D341Med (cell line): ENCODE measurements at regions not wholly inside any gene's neighbourhood (a gene's known extent, or its start where the extent isn't known, plus 50 kb on each side); places are given as distances from the start of the nearest gene placed in this dataset.

Experiments used
- DNase-seq: peaks from one replicate; pipeline ENCODE4 v3.0.0; 2012; ENCODE audit warnings: low spot score

DNA sequence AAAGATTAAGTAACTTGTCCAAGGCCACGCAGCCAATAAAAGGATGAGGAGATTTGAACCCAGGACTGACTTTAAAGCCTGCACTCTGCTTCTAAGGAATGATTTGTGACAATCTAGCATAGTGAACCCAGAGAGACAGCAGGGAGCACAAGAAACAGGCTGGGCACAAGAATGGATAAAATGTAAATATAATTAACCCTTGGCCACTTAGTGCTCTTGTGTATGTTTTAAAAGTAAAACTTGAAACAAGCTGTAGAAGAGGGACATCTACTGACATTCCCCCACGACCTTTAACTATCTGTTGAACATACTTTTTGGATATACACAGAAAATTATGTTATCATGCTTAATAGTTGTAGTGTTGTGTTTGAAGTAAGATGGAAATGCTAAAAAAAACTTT is 141.9 kb upstream of the PMFBP1 start:
- no peak for DNase-seq

DNA sequence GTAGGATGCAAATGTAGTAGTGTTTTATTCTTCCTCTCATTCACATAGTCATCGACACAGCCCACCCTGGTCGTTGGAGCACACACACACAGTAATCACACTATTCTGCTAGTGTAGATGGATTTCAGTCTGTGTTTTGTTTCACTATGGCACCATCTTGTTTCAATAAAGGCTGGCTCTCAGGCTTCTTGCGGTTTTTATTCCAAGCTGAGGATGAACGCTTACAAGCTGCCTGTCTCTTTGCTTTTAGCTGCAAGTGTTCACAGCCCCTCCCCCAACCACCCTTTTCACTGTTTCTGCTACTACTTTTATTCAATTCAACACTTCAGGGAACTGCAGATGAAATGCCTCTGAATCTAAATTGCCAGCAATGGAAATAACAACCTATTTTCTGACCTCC is 140.9 kb upstream of the PMFBP1 start:
- no peak for DNase-seq

DNA sequence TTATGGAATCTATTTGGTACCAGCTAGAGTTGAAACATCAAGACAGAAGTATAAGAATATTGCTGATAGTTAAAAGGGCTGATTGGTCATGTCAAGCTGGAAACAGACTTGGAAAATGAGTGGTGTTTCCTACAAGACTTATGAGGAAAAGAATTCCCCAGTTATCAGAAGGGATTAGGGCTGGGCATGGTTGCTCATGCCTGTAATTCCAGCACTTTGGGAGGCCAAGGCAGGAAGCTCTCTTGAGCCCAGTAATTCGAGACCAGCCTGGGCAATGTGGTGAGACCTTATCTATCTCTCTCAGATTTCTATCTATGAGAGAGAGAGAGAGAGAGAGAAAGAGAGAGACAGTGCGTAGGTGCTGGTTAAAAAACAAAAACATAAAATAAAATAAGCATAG is 139.5 kb upstream of the PMFBP1 start:
- no peak for DNase-seq

DNA sequence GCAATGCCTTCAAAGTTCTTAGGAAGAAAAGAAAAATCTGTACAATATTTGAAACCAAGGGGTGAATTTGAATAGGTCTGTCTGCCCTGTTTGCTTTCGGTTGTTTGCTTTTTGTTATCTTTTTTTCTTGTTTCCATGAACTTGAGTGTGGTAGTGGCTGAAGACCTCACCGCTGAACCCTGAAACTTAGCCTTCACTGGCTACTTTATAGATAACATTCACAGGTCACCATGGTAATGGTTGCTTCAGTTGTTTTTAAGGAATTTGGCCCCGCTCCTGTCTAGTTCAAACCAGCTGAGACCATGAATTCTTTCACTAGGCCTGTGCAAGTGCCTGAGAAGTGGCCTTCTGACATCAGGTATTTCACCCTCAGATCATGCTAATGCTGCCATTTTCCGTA is 137.0 kb upstream of the PMFBP1 start:
- DNase-seq = no peak

DNA sequence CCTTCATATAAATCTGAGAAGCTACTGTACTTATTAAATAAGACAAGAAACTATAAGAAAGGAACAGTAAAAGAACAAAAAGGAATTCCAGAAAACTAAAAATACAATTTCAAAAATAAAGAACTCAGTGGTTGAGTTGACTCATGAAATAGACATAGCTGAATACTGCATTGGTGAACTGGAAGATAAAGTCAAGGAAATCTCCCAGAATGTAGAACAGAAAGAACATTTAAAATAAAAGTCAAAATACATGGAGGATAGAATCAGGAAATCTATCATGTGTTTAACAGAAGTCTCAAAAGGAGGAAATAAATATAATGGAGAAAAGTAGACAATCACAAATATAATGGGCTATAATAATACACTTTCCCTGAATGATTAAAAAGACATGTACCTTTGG is 136.4 kb upstream of the PMFBP1 start:
- no peak for DNase-seq

DNA sequence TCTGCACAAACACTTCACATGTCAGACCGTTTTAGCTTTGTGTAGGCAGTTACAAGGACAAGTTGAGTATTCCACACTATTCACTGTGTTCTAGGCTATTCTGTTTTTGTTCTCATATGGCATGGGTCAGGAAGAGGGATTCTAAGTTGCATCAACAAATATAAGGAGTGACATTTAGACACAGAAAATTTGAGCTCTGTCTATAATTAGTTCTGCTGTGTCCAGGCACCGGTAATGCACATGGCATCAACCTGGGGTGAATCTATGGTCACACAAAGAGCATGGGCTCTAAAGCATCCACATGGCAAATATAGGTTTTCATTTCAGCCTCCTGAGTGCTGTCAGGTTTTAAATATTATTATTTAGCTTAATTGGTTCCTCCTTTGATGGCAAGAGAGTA is 130.4 kb upstream of the PMFBP1 start:
- no peak for DNase-seq

DNA sequence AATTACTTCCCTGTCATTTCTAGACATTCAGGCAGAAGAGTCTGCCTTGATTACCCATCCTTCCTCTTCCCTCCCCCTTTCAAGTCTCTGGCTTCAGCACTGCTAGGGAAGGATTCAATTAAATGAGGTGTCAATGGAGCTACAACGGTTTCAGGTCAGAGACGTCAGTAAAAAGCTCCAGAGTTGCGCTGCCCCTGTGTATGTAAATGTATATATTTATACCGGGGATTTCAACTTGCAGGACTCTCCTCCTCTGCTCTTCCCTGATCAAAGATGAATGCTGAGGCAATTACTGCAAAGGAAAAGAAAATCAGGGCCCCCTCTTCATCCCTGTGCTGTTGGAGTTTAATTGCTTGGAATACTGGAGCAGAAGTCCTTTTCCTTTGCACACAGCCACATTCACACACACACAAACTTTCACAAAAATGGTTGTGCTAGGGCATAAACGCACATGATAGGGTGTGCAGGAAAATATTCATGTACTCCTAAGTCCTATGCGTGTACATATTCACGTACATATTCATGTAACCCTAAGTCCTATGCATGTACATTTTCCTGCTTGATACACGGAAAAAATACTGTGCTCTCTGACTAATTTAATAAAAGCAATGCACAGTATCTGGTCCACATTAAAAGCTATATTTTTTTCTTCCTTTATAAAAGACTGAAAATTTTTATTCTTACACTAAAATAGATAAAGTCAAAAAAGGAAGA is 129.7 kb upstream of the PMFBP1 start:
- no peak for DNase-seq

DNA sequence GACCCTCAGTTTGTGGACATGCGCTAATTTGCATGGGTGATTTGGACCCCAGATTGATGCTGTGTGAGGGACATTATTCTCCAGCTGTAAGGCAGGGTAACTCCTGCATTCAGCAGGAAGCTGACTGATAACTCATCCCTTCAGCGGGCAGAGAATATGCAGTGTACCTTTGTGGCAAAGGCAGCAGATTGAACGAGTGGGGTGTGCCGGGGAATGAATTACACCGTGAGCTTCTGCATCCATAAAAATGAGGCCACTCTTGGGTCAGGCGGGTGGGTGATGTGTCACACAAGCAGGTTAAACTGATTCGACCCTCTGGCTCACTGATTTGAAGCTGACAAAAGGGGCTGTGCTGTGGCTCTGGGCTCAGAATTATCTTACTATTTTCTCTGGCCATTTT is 128.9 kb upstream of the PMFBP1 start:
- DNase-seq = no peak

DNA sequence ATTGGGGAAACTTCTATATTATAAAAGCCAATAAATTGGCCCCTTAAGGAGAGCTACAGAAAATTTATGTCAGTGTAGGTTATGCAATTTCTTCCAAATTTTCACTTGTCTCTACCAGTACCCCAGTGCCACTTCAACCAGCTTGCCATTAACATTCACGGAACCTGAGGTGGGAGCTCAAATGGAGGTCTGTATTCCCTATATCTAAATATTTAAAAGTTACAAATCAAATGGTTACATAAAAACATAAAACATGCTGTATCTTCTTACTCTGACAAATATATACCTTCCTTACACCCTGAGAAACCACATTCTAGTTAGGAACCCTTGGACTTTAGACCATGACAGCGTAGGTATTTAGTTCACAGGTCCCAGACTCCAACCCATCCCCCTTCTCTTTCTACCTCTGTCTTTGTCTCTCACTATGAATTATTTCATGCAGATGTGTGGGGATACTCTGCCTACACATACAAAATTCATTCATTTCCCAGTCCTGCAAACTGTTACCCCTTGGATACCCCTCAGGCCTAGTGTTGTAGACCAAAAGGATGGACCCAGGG is 127.8 kb upstream of the PMFBP1 start:
- DNase-seq = no peak

DNA sequence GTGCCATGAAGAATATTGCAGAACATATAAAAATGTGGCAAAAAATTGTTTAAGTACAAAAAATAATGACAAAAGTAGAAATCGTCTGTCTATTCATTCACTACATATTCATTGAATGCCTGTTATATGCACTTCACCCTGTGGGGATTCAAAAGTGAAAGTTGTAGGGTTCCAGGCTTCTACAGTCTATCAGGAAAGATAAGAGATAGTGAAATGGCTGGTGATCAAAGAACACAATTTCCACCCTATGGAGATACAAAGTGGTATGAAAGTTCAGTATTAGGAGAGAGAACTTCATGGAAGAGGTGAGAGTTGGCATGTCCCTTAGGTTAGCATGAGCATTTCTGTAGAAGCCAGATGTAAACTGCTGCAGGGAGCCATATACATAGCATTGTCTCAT is 127.0 kb upstream of the PMFBP1 start:
- no peak for DNase-seq

DNA sequence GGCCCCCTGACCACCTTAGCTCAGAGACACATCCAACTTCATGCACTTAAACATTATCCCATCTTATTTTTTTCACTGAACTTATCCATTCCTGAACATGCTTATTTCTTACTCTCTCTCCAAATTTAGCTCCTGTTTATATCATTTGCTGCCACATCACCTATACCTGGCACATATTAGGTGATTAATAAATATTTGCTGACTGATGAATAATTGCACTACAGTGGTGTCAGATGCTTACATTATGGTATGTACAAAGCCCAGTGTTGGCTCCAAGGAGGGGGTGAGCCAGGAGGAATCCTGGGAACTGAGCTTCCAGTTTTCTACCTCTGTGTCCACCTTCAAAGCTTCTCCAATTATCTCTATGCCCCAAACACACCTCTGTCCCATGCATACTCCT is 124.0 kb upstream of the PMFBP1 start:
- DNase-seq = no peak

DNA sequence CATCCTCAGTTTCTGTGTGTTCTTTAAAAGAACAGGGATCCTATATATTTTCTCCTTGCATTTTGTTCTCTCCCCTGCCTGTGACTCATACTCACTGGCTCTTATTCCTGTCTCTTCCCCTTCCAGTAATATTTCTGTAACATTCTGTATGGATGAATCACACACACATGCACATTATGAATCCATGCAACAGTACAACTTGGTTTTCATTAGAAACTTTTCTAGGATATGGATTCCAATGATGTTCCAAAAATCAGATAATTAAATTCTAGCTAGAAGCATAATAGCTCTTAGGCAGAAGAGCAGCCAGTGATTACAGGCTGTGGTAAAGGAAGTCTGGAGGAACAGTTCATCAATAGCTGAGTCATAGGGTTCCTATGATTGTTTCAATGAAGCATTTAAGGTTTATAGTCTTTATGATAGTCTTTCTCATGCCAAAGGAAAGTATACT is 119.6 kb upstream of the PMFBP1 start:
- no peak for DNase-seq

DNA sequence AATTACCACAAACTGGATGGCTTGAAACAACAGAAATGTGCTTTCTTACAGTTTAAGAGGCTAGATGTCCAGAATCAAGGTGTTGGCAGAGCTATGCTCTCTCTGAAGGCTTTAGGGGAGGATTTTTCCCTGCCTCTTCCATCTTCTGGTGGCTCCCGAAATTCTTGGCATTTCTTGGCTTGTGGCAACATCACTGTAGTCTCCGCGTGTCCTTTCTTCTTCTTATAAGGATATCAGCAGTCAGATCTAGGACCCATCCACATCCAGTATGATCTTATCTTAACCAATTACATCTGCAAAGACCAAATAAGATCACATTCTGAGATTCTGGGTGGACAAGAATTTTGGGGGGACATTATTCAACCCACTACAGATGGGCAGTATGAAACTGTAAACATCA is 119.2 kb upstream of the PMFBP1 start:
- no peak for DNase-seq

DNA sequence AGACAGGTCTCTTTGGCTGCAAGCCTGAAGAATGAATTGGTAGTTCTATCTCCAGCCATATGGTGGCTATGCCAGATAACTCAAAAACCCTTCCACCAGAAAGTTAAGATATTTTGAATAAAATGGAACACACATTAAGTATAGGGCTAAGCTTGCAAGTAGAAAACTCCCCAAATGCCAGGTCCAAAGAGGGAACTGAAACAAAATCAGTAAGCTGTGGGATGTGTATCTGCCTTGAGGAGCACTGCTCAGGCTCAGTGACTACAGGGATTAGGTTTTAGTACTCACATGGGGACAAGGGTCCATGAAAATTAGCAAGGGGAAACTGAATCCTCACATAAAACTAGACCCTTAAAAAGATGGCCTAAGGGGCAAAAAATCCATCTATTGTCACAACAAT is 115.7 kb upstream of the PMFBP1 start:
- no peak for DNase-seq

DNA sequence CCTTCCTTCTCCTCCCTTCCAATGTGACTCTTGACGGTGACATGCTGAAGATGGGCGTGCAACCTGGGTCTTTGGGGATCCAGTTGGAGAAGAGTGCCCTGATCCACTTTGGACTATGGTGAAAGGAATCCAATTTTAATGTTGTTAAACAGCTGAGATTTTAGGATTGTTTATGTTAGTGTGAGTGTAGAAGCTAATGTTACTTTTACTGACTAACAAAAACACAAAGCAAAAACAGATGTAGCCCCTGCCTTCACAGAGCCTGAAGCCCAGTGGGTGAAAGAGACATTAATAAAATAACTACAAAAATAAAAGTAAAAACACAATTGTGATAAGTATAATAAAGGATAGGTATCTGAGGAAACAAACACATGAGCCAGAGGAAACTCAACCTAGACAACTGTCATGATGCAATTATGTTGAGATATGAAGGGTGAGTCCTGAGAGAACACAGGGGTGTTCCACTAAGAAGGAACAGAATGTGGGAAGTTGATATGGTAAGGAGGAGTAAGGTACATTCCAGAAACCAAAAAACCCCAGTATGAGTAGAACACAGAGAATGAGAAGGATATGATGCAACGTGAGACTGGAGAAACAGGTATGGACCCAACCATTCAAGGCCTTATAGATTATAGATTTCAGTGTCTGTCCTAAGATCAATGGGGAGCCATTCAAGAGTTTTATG is 115.1 kb upstream of the PMFBP1 start:
- no peak for DNase-seq

DNA sequence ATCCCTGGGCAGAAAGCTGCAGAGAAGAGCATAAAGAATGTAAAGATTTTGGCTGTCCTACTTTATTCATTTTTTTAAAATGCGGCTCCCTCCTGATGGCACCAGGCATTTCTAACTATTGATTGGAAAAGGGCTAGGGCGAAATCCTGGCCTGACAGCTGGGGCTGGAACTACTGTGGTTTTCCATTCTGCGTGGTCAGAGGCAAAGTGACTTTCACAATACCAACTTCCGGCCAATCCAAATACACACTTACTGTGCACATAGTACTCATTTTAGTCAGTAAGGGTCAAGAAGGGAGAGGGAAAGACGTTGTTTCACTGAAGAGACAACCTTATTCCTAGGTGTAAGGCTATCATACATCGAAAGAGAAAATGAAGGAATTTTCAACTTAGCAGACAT is 113.8 kb upstream of the PMFBP1 start:
- DNase-seq = no peak

DNA sequence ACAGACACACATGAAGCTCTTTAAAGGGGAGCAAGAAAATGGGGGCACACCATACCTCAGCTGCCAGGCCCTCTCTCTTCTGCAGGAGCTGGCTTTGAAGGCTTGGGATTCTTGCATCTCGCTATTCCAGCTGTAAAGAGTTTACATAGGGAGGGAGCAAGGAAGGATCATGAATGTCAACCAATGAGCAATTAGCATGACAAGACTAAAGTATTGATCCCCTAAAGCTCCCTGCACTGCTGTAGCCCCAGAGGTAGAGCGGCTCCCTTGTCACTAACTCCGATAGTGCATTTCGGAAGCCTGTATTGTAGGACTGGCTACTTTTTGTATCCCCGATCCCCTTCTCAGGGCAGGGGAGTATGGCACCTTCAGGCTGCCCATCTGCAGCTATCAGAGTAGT is 113.4 kb upstream of the PMFBP1 start:
- DNase-seq = no peak

DNA sequence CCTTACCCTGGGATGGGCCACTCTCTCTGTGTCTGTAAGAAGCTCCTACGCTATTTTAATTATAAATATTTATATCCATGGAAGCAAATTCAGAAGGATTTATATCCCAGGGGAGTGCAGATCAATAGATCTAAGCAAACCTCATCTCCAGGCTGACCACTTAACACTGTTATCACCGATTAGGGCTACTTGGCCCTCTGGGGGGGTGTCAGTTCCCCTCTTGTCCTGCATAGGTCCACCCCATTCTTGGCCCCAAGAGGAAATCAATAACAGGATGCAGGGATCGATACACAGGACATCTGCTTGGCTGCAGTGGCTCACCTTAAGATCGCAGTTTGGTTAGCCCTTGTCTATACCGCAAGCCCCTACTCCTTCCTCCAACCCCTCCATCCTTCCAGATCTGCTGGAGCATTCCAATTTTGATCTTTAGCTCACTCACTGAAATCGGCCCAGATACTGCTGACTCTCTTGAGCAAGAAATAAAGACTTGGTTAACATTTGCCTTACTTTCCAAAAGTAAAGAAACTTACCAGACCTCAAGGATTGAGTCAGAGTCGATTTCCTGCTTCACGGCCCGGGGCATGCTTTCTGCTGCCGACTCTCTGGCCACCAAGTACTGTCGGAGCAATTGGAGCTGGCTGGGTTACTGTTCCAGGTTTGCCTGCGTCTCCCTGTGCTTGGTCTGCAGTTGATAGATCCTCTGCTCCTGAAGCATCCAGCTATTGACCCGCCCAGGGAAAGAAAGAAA is 112.3 kb upstream of the PMFBP1 start:
- DNase-seq = no peak

DNA sequence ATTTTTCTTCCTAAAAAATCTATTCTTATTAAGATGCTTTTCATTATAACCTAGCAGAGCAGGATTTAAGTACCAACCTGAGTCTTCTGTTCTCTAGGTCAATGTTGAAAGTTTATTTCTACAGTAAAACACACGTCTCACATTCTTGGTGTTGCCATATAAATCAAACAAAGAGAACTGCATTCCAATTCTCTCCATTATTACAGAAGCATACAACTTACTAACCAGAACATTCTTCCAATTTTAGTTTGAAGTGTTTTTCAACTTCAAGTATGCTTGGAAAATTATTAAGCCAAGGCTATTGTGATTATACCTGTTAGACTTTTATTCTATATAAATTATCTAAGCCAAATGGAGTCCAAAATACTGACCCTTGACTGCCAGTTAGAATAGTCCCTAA is 110.4 kb upstream of the PMFBP1 start:
- no peak for DNase-seq

DNA sequence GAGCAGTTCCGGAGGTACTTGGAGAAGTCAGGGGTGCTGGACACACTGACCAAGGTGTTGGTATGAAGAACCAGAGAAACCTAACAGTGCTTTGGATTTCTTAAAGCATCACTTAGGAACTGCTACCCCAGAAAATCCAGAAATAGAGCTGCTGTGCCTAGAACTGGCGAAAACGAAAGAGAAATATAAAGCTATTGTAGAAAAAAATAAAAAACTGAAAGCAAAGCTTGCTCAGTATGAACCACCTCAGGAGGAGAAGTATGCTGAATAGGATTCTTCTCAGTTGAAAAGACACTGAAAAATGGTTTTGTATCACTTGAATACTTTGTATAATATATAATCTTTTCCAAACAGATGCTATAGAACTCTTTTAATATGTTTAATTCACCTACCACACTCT is 106.3 kb upstream of the PMFBP1 start:
- no peak for DNase-seq

DNA sequence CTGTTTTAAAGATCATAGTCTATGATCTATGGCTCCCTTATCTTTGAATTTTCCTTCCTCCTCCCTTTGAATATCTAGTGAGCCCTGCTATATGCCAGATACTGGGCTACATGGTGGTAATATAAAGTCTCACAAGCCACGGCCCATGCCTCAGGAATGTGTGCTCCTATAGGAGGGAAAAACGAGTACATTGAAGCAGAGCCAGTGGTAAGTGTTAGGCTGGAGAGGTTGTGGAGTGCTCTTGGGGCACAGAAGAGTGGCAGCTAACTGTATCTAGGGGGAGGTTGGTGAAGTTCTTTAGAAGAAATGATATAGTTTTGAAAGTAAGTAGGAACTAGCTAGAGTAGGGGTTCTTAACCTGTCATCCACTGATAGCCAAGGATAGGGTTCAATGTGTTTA is 105.8 kb upstream of the PMFBP1 start:
- no peak for DNase-seq

DNA sequence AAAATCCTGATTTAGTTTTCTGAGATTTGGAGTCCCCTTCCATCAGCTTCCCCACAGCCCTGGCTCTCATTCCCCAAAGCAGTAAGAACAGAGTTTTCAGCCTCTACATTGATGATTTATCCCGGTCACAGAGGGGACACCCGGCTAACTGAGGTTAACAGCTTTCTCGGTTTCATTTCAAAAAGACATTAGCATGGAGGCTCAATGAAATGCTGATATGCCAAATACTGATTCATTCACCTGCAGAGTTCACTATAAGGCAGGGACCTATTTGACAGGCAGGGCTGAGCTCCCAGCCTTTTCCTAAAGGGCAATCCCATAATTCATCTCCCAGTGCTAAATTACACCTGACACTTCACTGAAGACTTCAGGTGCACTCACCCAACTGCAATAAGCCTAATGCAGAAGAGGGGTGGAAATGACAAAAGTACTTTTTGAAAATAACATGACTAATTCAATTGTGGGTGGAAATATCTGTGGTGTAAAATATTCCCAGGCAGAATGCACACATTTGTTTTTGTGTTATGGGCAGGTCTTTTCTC is 99.8 kb upstream of the PMFBP1 start:
- DNase-seq = no peak

DNA sequence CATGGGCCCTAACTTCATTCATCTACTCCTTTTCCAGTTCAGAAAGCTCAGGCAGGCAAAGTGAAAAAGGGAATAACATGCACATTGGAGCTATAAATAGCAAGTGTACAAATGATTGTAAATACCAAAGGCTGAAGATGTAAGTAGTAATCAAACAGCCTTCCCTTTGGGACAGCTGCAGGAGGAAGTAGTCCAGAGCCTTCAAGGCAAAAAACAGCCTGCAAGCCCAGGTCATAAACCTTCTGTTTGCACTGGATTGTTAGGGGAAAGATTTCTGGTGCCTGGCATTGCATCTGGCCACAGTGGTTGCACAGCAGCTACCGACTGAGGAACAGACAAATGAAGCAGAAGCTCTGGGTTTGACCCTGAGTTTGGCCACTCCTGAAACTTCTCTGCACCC is 98.6 kb upstream of the PMFBP1 start:
- DNase-seq = no peak
